Erythroblast (primary cell): ENCODE measurements at regions not wholly inside any gene's neighbourhood (a gene's known extent, or its start where the extent isn't known, plus 50 kb on each side); places are given as distances from the start of the nearest gene placed in this dataset.

Experiments
- GATA1 ChIP-seq: IDR thresholded peaks from 2 replicates; pipeline ENCODE4 v1.6.1; 2011; ENCODE audit warnings: low read depth, mild to moderate bottlenecking, control low read depth, low read length, moderate library complexity
- POLR2A ChIP-seq: IDR thresholded peaks from 2 replicates; pipeline ENCODE4 v1.6.1; 2011; ENCODE audit warnings: mild to moderate bottlenecking, low read length

DNA sequence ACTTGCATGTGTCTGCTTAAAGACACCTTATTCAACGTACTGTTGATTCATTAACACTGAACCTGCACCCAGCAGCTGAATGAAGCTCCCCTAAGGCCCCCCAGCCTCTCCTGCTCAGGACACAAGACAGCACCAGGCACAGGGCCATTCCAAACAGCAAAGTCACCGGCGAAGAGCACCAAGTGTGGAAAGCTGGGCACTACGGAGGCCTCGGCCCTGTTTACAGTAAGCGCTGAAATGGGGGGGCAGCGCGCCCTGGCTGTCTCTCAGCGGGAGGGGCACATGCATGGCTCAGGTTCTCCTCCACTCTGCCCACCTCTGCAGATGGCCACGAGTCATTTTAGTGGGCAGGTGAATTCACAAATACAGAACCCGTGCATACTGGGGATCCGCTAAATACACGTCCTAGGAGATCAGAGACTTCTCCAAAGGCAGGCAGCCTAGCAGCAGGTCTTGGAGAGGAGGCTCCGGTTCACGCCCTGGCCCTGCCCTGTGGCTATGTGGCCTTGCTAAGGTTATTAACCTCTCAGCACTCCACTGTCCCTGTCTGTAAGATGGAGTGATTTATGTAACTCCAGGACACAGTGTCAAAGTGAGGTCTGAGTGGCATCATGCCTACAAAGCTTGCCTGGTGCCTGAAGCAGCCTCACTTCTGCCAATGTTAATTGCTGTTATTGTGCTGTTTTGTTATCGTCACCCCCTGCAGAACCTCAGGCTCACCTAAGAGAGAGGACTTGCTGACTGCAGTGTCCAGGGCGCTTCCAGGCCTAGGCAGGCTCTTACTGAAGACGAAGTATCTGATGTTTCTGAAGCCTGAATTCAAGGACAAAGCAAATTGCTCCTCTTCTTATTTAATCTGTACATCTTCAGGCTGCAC is 207.4 kb upstream of the SOX1 start:
- TF ChIP-seq POLR2A (no peak), GATA1 (no peak)
